ENCODE measurements at regions not wholly inside any gene's neighbourhood (a gene's known extent, or its start where the extent isn't known, plus 50 kb on each side); places are given as distances from the start of the nearest gene placed in this dataset.

- Mint-ChIP-seq H3K36me3 (ENCODE audit: low read depth) (no peaks in the 10 kb centered on the region), H3K27me3 (ENCODE audit: insufficient read depth) (peaks cover 33% of the 10 kb centered on the region), H3K27ac (no peak overlapping the region), H3K4me3 (no peak overlapping the region), H3K9me3 (no peaks in the 10 kb centered on the region), H3K4me1 (ENCODE audit: low read depth) (peaks cover 21% of the 10 kb centered on the region)
- TF ChIP-seq CTCF (IDR thresholded peaks at IDR 0.05): no peak
- DNase-seq: no peak
Observed at GRCh38 chr7:142352543-142352942, 94.7 kb upstream of the PRSS58 start.

GRCh38 chr7:142351145-142351544 lies 93.3 kb upstream of the PRSS58 start:
- no peak for DNase-seq
- H3K27me3 Mint-ChIP-seq (ENCODE audit: insufficient read depth): peaks cover 37% of the 10 kb centered on the region
- H3K4me1 Mint-ChIP-seq (ENCODE audit: low read depth): peaks cover 13% of the 10 kb centered on the region
- TF ChIP-seq CTCF (IDR thresholded peaks at IDR 0.05): no peak
- no peak overlapping the region for H3K27ac Mint-ChIP-seq
- H3K36me3 Mint-ChIP-seq (ENCODE audit: low read depth): no peaks in the 10 kb centered on the region
- no peak overlapping the region for H3K4me3 Mint-ChIP-seq
- no peaks in the 10 kb centered on the region for H3K9me3 Mint-ChIP-seq

- no peak for DNase-seq
- no peaks in the 10 kb centered on the region for H3K9me3 Mint-ChIP-seq
- H3K27me3 Mint-ChIP-seq (ENCODE audit: insufficient read depth): peaks cover 38% of the 10 kb centered on the region
- no peak overlapping the region for H3K27ac Mint-ChIP-seq
- H3K36me3 Mint-ChIP-seq (ENCODE audit: low read depth): no peaks in the 10 kb centered on the region
- H3K4me3 Mint-ChIP-seq: no peak overlapping the region
- peaks cover 1% of the 10 kb centered on the region for H3K4me1 Mint-ChIP-seq (ENCODE audit: low read depth)
- no peak for TF ChIP-seq CTCF (IDR thresholded peaks at IDR 0.05)
Observed at GRCh38 chr7:142349670-142350405, 92.0 kb upstream of the PRSS58 start.

GRCh38 chr7:142348921-142349405 lies 91.1 kb upstream of the PRSS58 start:
- DNase-seq: no peak
- peaks cover 41% of the 10 kb centered on the region for H3K27me3 Mint-ChIP-seq (ENCODE audit: insufficient read depth)
- TF ChIP-seq CTCF (IDR thresholded peaks at IDR 0.05): no peak
- H3K9me3 Mint-ChIP-seq: no peaks in the 10 kb centered on the region
- H3K27ac Mint-ChIP-seq: no peak overlapping the region
- no peaks in the 10 kb centered on the region for H3K4me1 Mint-ChIP-seq (ENCODE audit: low read depth)
- H3K36me3 Mint-ChIP-seq (ENCODE audit: low read depth): no peaks in the 10 kb centered on the region
- H3K4me3 Mint-ChIP-seq: no peak overlapping the region

- no peak for TF ChIP-seq CTCF (IDR thresholded peaks at IDR 0.05)
- no peak overlapping the region for H3K27ac Mint-ChIP-seq
- H3K36me3 Mint-ChIP-seq (ENCODE audit: low read depth): no peaks in the 10 kb centered on the region
- peaks cover 36% of the 10 kb centered on the region for H3K27me3 Mint-ChIP-seq (ENCODE audit: insufficient read depth)
- no peak overlapping the region for H3K4me3 Mint-ChIP-seq
- H3K9me3 Mint-ChIP-seq: no peaks in the 10 kb centered on the region
- DNase-seq: no peak
- H3K4me1 Mint-ChIP-seq (ENCODE audit: low read depth): no peaks in the 10 kb centered on the region
Observed at GRCh38 chr7:142348100-142348499, 90.2 kb upstream of the PRSS58 start.
